Keratinocyte (primary cell): ENCODE measurements at regions not wholly inside any gene's neighbourhood (a gene's known extent, or its start where the extent isn't known, plus 50 kb on each side); places are given as distances from the start of the nearest gene placed in this dataset.

Experiments
- DNase-seq: peaks from one replicate; pipeline ENCODE4 v3.0.0-alpha.2; 2011; ENCODE audit warnings: low read depth, missing footprints, low spot score
- FAIRE-seq: peaks from 2 replicates; lab custom pipeline; 2011; peaks lifted over from hg19 to GRCh38; lab: Jason Lieb, UNC
- H2AFZ ChIP-seq: 2 replicates; pipeline ENCODE4 v1.6.0; 2012; ENCODE audit warnings: low read length, control low read depth, inconsistent platforms; ENCODE audit not compliant: control insufficient read depth
- H3K27ac ChIP-seq: 2 replicates; pipeline ENCODE4 v1.5.1; 2011; ENCODE audit warnings: low read length; ENCODE audit not compliant: control insufficient read depth, insufficient read depth
- H3K27me3 ChIP-seq: 3 replicates; pipeline ENCODE4 v1.6.0; 2011; ENCODE audit warnings: low read length; ENCODE audit not compliant: control insufficient read depth, insufficient read depth; ENCODE audit errors: extremely low read depth
- H3K36me3 ChIP-seq, 2 experiments: 2 replicates in 1 of 2; 3 replicates in 1 of 2; pipeline ENCODE4 v1.5.1; 2011; ENCODE audit warnings: low read length in 2 of 2, mild to moderate bottlenecking in 1 of 2; ENCODE audit not compliant: control insufficient read depth in 2 of 2, insufficient read depth in 2 of 2; ENCODE audit errors: extremely low read depth in 1 of 2
- H3K4me1 ChIP-seq: 3 replicates; pipeline ENCODE4 v1.5.1; 2011; ENCODE audit warnings: low read length; ENCODE audit not compliant: control insufficient read depth, insufficient read depth; ENCODE audit errors: extremely low read depth
- H3K4me2 ChIP-seq: 3 replicates; pipeline ENCODE4 v1.6.0; 2011; ENCODE audit warnings: low read depth, low read length; ENCODE audit not compliant: control insufficient read depth, insufficient read depth; ENCODE audit errors: extremely low read depth
- H3K4me3 ChIP-seq, 3 experiments: fragments of 200-600 bp in 1 of 3; sonication (generic) in 1 of 3; 2 replicates in 2 of 3; 3 replicates in 1 of 3; pipeline ENCODE4 v1.5.1; 2011 to 2016; ENCODE audit warnings: low read length in 3 of 3, mild to moderate bottlenecking in 3 of 3, control low read depth in 2 of 3, inconsistent platforms in 1 of 3, low read depth in 1 of 3, mixed read lengths in 1 of 3, mixed run types in 1 of 3, moderate library complexity in 1 of 3; ENCODE audit not compliant: control insufficient read depth in 2 of 3, insufficient read depth in 2 of 3; ENCODE audit errors: extremely low read depth in 1 of 3
- H3K79me2 ChIP-seq: 2 replicates; pipeline ENCODE4 v1.6.0; 2012; ENCODE audit warnings: low read length; ENCODE audit not compliant: control insufficient read depth, insufficient read depth
- H3K9ac ChIP-seq: 3 replicates; pipeline ENCODE4 v1.6.0; 2011; ENCODE audit warnings: low read length; ENCODE audit not compliant: control insufficient read depth, insufficient read depth; ENCODE audit errors: extremely low read depth
- H3K9me1 ChIP-seq: 3 replicates; pipeline ENCODE4 v1.6.0; 2011; ENCODE audit warnings: low read length; ENCODE audit not compliant: control insufficient read depth, insufficient read depth; ENCODE audit errors: extremely low read depth
- H3K9me3 ChIP-seq: 2 replicates; pipeline ENCODE4 v1.5.1; 2012; ENCODE audit warnings: low read depth, low read length; ENCODE audit not compliant: control insufficient read depth
- H4K20me1 ChIP-seq: 3 replicates; pipeline ENCODE4 v1.6.0; 2011; ENCODE audit warnings: low read length; ENCODE audit not compliant: control insufficient read depth, insufficient read depth; ENCODE audit errors: extremely low read depth
- EZH2 ChIP-seq: IDR thresholded peaks from one replicate; pipeline ENCODE4 v1.6.1; 2012; ENCODE audit warnings: inconsistent platforms, mild to moderate bottlenecking, low read length, moderate library complexity
- dilution Hi-C: fragments of 300-500 bp; cut with MboI; formaldehyde crosslinking; loops from one replicate; pipeline ENCODE4 v1.7.0; 2020; ENCODE audit warnings: low sequenced_read_pairs; ENCODE audit not compliant: extremely low pct_ligation_motif_present
- TF ChIP-seq, protein P1 (sequence below), 3 experiments: IDR thresholded peaks in 1 of 3; conservative IDR thresholded peaks in 1 of 3; optimal IDR thresholded peaks in 1 of 3; 2 replicates in 2 of 3; 3 replicates in 1 of 3; pipeline versions ENCODE3 to v1.5.1; 2011; ENCODE audit warnings: low read length in 3 of 3, mild to moderate bottlenecking in 3 of 3, moderate library complexity in 2 of 3, control low read depth in 1 of 3, inconsistent platforms in 1 of 3; ENCODE audit not compliant: insufficient read depth in 2 of 3; ENCODE audit errors: extremely low read depth in 1 of 3

GRCh38 chr1:244205906-244206305, 154.8 kb downstream of the ZBTB18 start:
- no peak for TF ChIP-seq EZH2
- TF ChIP-seq, protein P1, sequence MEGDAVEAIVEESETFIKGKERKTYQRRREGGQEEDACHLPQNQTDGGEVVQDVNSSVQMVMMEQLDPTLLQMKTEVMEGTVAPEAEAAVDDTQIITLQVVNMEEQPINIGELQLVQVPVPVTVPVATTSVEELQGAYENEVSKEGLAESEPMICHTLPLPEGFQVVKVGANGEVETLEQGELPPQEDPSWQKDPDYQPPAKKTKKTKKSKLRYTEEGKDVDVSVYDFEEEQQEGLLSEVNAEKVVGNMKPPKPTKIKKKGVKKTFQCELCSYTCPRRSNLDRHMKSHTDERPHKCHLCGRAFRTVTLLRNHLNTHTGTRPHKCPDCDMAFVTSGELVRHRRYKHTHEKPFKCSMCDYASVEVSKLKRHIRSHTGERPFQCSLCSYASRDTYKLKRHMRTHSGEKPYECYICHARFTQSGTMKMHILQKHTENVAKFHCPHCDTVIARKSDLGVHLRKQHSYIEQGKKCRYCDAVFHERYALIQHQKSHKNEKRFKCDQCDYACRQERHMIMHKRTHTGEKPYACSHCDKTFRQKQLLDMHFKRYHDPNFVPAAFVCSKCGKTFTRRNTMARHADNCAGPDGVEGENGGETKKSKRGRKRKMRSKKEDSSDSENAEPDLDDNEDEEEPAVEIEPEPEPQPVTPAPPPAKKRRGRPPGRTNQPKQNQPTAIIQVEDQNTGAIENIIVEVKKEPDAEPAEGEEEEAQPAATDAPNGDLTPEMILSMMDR (optimal IDR thresholded peaks at IDR 0.05 in 1 of 3, IDR thresholded peaks at IDR 0.05 in 1 of 3, conservative IDR thresholded peaks at IDR 0.05 in 1 of 3; ENCODE audit: extremely low read depth in 1 of 3, insufficient read depth in 2 of 3, low read length in 3 of 3): no peak
- peaks cover 9% of the 10 kb centered on the region for H3K4me1 ChIP-seq
- H3K36me3 ChIP-seq: no peaks in the 10 kb centered on the region
- H2AFZ ChIP-seq: no peak overlapping the region
- H3K27me3 ChIP-seq: peaks cover 2% of the 10 kb centered on the region
- no peak overlapping the region for H3K27ac ChIP-seq
- H3K79me2 ChIP-seq: no peaks in the 10 kb centered on the region
- H3K4me2 ChIP-seq: no peak overlapping the region
- H3K9me1 ChIP-seq: no peaks in the 10 kb centered on the region
- no peak overlapping the region for H3K9ac ChIP-seq
- DNase-seq (no peak), FAIRE-seq (no peak)
- H4K20me1 ChIP-seq: no peaks in the 10 kb centered on the region
- dilution Hi-C loops: no loop called here
- H3K4me3 ChIP-seq: no peak overlapping the region
- no peaks in the 10 kb centered on the region for H3K9me3 ChIP-seq

GRCh38 chr1:244207042-244207934, 156.2 kb downstream of the ZBTB18 start:
- dilution Hi-C loops: no loop called here
- TF ChIP-seq, protein P1 (optimal IDR thresholded peaks at IDR 0.05 in 1 of 3, IDR thresholded peaks at IDR 0.05 in 1 of 3, conservative IDR thresholded peaks at IDR 0.05 in 1 of 3; ENCODE audit: extremely low read depth in 1 of 3, insufficient read depth in 2 of 3, low read length in 3 of 3): no peak
- TF ChIP-seq EZH2: no peak

More at GRCh38 chr1:244207042-244207934, 156.2 kb downstream of the ZBTB18 start:
- Histone ChIP-seq H3K9ac (no peak overlapping the region), H3K36me3 (no peaks in the 10 kb centered on the region), H4K20me1 (no peaks in the 10 kb centered on the region), H3K9me3 (no peaks in the 10 kb centered on the region), H3K27ac (no peak overlapping the region), H3K4me3 (no peak overlapping the region), H3K4me2 (no peak overlapping the region), H3K4me1 (peaks cover 9% of the 10 kb centered on the region), H3K27me3 (peaks cover 2% of the 10 kb centered on the region), H2AFZ (no peak overlapping the region), H3K79me2 (no peaks in the 10 kb centered on the region), H3K9me1 (no peaks in the 10 kb centered on the region)
- FAIRE-seq (no peak), DNase-seq (no peak)
